ENCODE measurements at regions not wholly inside any gene's neighbourhood (a gene's known extent, or its start where the extent isn't known, plus 50 kb on each side); places are given as distances from the start of the nearest gene placed in this dataset.

- DNase-seq: no peak
Observed at GRCh38 chr4:11801466-11802446, 373.1 kb upstream of the HS3ST1 start.

DNA sequence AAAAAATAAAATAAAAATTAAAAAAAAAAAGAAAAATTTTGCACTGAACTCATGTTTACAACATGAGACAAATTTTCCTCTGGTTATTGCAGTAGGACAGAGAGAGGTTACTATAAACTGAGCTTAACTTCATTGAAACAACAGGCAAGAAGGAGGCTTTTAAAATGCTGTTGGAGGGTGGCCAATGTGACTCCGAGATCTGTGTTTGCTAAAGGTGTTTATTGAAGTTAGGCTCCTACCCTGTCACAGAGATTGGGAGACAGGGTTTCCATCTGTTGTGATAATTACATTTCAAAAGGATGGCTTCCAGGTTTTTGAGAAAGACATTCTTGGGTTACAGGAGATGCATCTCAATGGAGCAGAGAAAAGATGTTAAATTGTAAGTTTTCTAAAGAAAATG lies 370.5 kb upstream of the HS3ST1 start:
- no peak for DNase-seq

- peak; percentile 14 for DNase-seq
Observed at GRCh38 chr4:11791797-11792196, 363.1 kb upstream of the HS3ST1 start.

DNA sequence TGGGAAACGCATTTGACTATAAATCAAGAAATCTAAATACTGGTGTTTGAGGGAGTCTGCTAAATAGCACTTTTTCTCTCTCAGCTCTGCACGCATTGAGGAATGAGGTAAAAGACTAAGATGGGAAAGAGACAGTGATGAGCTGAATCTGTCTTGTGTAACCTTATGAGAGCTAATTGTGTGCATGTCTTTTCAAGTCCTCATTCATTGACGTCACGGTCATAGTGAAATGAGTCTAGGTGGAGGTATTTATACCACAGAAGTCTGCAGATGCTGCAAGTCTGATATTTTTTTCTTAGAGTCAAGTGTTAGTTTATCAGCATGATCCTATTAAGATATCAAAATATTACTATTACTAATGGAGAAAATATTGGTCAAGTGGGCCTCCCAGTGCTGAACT lies 361.5 kb upstream of the HS3ST1 start:
- DNase-seq: no peak

DNA sequence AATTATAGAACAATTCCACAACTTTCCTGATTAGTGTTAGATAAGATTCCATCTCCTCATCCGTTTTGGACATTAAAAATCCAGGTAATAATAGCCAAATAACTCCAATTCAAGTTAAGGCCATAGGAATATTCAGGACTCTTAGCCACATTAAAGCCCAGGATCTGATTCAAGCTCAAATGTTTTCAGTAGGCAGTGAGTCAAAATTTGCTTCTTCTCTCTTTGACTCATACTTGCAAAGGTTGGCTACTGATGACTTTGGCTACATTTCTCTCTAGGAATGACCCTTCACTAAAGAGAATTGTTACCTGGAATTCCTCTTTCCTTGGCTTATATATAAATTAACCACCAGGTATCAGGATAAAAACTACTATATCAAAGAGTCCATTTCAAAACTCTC lies 354.9 kb upstream of the HS3ST1 start:
- no peak for DNase-seq

GRCh38 chr4:11782859-11783258 lies 354.2 kb upstream of the HS3ST1 start:
- DNase-seq: no peak

DNA sequence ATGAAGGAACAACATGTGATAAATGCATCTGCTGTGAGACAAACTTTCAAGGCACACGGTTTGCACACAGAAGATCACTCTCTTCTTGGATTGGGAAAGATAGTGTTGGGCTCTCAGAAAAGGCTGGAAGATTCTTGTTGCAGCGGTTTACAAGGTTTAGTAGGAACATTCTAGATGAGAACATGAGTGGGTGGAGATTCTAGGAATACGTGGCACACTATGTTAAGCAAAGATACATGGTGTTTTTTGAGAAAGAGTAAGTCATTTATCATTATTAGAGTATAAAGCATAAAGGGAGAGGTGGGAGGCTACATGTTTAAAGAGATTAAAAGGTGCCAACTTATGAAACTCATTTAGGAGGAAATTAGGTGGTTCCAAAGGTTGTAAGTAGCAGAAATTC lies 348.8 kb upstream of the HS3ST1 start:
- DNase-seq: no peak

DNA sequence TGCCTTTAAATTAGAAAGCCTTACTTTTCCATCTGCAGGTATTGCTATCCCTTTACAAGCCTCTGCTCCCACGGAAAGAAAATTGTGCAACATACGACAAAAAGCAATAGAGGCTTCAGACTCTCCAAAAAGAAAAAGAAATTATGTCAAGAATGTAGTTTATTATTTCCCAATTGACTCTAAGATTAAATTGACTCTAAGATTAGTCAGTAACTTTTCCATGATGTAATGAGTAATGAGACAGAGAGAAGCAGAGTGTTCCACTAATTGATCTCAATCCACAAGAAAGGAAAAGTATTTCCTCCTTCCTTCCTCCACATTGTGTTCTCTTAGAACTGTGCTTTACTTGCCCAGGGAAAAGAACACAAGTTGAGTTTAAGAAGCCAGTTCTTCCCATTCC lies 345.7 kb upstream of the HS3ST1 start:
- DNase-seq: no peak

DNA sequence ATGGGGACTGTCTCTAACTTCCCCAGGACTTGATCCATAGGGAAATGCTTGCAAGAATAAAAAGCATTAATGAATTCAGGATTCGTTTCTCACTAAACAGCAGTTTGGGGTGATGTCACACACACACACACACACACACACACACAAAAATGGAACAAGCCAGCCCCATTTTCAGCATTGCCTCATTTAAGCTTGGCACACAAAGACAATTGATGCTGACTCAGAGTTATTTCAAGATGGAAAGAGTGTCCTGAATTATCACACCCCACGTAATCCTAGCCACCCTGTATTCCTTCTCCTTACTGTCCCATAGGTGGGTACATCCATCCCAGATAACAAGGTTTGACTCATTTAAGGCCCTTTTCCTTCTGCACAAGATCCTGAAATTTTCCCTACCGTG lies 345.1 kb upstream of the HS3ST1 start:
- no peak for DNase-seq

DNA sequence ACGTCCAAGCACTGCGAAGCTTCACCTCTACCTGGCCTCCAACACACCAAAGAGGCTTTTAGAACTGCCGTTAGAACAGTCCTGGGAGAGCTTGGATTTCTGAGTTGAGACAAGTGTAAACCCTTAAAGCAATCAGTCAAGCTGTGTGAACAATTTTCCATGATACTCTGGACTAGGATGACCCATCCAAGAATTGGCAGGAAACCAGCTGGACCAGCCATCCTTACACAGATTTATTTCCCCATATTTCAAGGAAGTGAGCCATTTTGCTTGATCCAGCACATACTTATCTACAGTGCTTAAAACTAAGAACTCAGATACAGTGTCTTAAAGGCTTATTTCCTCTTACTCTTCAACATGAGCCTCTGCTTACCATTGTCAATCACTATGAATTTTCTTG lies 340.7 kb upstream of the HS3ST1 start:
- no peak for DNase-seq

- no peak for DNase-seq
Observed at GRCh38 chr4:11768251-11768972, 339.7 kb upstream of the HS3ST1 start.

- peak; percentile 66 for DNase-seq
Observed at GRCh38 chr4:11765849-11766453, 337.3 kb upstream of the HS3ST1 start.

DNA sequence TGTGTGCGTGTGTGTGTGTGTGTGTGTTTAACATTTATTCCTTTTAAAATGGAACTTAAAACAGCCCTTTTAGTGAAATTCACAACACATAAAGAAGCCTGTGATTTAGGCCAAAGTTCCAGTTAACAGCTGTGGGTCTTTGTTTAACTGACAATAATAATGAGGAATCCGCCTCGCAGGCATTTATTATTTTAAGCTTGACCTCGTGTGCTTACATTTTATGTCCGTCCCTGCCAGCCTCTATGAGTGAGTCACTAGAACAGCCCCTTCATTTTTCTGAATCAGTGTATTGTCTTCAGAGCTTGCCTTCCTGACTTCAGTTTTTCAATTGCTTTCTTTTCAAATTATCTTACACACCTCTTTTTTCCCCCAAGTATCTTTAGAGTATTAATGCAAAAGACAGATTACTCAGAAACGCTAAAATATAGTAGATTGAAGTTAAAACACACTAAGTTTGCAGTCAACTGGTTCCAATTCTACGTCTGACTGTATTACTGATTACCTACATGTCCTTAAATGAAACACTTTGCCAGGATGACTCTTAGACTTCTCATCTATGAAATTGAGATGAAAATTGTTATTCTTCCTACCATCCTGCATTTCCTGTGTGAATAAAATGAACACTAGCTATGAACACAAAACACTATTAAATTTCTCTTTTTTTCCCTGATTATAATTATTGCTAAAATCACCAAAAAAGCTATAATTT lies 319.6 kb upstream of the HS3ST1 start:
- no peak for DNase-seq

GRCh38 chr4:11746734-11747133 lies 318.0 kb upstream of the HS3ST1 start:
- DNase-seq: no peak

GRCh38 chr4:11743976-11744375 lies 315.3 kb upstream of the HS3ST1 start:
- DNase-seq: no peak

DNA sequence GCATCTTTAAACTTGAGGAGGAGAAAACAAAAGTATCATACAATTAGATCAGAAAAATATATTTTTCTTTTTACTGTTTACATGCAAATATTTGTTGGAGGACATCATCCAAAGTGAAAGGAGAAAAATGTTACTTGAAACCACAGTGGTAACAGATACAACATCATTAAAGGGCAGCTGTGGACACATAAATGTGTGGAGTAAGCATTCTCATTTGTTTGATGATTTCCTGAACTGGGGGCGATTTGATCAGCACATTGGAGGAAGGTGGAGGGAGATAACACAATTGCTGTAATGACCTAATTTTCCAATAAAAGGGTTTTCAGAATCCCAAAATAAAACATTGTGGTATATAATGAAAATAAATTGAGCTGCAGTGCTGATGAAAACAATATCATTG lies 314.5 kb upstream of the HS3ST1 start:
- no peak for DNase-seq

GRCh38 chr4:11741190-11741652 lies 312.5 kb upstream of the HS3ST1 start:
- DNase-seq: peak; percentile 1

DNA sequence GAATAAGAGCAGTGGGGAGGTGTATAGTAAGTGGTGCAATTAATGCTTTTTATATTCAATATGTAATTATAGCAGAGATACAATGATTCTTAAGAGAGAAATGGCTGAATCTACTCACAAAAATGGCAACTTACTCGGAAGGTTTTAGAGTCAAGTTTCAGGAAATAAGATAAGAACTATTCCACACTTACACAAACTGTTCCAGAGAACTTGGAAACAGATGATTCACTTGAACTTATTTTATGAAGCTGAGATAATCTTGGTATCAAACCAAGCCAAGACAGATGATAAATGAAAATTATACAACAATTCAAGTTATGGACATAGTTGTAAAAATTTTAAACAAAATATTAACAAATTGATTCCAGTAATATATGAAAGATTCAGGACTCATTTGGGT lies 311.3 kb upstream of the HS3ST1 start:
- DNase-seq: no peak

DNA sequence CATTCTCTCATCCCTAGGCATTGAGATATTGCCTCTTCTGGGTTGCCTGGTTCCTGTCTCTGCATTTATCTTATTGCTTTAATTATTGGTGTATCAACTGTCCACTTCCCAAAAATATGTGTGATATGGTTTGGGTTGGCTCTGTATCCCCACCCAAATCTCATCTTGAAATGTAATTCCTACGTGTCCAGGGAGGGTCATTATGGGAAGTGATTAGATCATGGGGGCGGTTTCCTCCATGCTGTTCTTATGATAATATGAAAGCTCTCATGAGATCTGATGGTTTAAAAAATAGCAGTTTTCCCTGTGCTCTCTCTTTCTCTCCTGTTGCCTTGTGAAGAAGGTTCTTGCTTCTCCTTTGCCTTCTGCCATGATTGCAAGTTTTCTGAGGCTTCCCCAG lies 308.3 kb upstream of the HS3ST1 start:
- DNase-seq: no peak

- no peak for DNase-seq
Observed at GRCh38 chr4:11735651-11736050, 307.0 kb upstream of the HS3ST1 start.

GRCh38 chr4:11732155-11732554 lies 303.5 kb upstream of the HS3ST1 start:
- no peak for DNase-seq

GRCh38 chr4:11730545-11730944 lies 301.9 kb upstream of the HS3ST1 start:
- no peak for DNase-seq

DNA sequence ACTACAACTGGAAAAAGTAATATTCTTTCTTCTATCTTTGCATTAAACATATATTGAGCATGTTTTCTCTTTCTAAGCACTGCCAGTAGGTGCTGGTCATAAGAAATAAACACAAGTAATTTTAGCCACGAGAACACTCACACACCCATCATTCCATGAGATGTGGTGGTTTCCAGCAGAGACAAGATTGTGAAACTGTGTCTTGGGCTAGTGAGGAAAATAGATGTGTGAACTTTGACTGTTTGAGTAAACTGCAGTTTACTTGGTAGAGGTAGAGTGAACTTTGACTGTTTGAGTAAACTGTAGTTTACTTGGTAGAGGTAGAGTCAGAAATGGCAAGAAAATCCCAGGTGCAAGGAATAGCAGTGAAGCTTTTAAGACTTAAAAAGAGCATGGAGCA lies 300.9 kb upstream of the HS3ST1 start:
- no peak for DNase-seq

Measured in hematopoietic multipotent progenitor cell treated with erythropoietin and hydrocortisone succinate and interleukin-3 and kit ligand, for 6 days (in vitro differentiated cells).